Mammary epithelial cell (primary cell): ENCODE measurements at regions not wholly inside any gene's neighbourhood (a gene's known extent, or its start where the extent isn't known, plus 50 kb on each side); places are given as distances from the start of the nearest gene placed in this dataset.

Experiments
- CTCF ChIP-seq, 2 donors: IDR thresholded peaks in 1 of 2; conservative IDR thresholded peaks in 1 of 2; 2 replicates each; pipeline ENCODE4 v1.5.1; 2011 to 2012; ENCODE audit warnings: inconsistent platforms in 2 of 2, low read length in 2 of 2, mild to moderate bottlenecking in 2 of 2, control low read depth in 1 of 2, low read depth in 1 of 2; ENCODE audit not compliant: insufficient read depth in 1 of 2; ENCODE audit errors: extremely low read depth in 1 of 2
- EZH2 ChIP-seq: IDR thresholded peaks from 2 replicates; pipeline ENCODE4 v1.6.1; 2012; ENCODE audit warnings: low read length, inconsistent platforms, borderline replicate concordance

- TF ChIP-seq CTCF (conservative IDR thresholded peaks at IDR 0.05 in 1 of 2, IDR thresholded peaks at IDR 0.05 in 1 of 2; ENCODE audit: extremely low read depth in 1 of 2, insufficient read depth in 1 of 2, low read depth in 1 of 2, low read length in 2 of 2) = no peak
- TF ChIP-seq EZH2 = no peak
These were observed 449.6 kb downstream of the PLCL1 start for GRCh38 chr2:198253995-198254394.
